NAMALWA (cell line): ENCODE measurements at regions not wholly inside any gene's neighbourhood (a gene's known extent, or its start where the extent isn't known, plus 50 kb on each side); places are given as distances from the start of the nearest gene placed in this dataset.
A peak's percentile ranks its signal among the peaks of the same experiment; 100 is the strongest.

Source experiments
- DNase-seq: peaks from one replicate; pipeline ENCODE4 v3.0.0-alpha.2; 2015; ENCODE audit warnings: low spot score

DNA sequence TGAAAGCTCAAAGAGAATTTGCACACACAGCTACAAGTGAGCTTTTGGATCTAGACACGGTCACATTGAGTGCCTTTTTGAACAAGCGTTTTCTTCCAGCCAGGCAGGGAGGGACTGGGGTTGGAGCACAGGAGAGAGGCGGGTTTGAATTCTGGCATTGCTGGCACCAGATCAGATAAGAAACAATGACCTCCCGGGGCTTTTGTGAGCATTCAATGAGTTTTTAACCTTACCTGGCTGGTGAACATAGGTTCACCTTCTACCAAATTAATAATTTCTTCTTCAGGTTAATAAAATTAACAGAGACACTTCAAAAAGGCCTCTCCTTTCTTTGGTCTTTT, 312.9 kb upstream of the MSX2 start:
- DNase-seq = no peak

DNA sequence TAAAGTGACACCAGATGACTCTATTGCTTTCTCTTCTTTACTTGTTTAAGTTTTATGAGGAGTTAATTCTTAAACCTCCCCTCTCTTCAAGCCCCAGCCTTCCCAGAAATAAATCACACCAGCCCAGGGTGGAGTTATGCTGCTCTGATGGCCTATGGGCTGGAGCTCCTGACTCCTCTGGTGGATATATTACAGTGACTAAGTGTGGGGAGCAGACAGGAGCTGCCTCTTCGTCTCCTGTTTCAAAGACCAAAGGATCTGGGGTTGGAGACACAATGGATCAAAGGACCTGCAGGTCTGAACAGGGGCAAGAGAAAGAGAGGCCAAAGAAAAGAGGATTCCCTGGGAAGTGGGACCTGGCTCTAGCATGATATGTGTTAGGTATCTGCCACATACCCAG, 312.0 kb upstream of the MSX2 start:
- no peak for DNase-seq

DNA sequence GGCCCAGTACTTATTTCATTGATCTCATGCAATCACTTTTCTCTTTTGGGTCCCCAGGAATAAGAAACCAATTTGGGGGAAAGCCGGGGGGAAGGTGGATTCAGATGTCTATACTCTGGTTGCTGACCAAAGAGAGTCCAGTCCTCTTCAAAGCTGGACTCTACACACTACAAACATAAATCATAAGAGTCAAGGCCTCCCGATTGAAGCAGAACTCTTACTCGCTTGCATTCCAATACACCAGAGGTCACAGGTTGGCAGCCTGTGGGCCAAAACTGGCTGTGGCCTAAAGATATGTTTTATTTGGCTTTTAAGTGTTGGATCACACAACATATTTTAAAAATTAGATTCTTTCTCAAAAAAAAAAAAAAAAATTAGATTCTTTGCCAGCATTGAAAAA, 311.4 kb upstream of the MSX2 start:
- DNase-seq = no peak

DNA sequence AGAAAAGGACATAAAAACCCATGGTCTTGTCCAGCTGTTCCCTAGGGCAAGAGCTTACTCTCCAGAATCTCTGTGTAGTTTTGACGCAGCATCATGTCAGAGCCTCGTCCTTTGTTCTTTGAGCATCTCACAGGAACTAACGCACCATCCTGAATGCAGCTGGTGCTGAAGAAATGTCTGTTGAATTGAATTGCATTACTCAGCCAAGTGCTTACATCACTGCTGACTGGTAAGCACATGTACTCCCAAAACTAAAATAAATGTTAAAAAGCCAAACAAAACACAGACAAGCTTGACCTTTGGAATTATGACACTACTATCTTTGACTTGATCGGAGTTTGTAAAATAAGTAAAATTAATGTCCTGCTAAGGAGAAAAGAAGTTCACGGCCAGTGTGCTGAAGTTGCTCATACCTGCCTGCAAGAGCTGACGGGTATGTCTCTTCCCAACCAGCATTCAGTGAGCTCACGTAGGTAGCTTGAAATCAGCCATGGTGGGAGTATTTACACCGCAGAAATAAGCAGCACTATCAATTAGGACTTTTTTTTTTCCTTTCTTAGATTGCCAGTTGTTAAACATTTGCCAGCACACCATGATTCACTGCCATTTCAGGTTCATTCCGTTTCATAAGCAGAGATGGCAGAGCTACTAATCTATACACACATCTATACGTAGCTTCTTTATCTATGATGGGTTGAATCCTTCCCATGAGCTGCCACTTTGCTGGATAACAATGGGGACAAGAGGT, 310.6 kb upstream of the MSX2 start:
- DNase-seq = no peak

DNA sequence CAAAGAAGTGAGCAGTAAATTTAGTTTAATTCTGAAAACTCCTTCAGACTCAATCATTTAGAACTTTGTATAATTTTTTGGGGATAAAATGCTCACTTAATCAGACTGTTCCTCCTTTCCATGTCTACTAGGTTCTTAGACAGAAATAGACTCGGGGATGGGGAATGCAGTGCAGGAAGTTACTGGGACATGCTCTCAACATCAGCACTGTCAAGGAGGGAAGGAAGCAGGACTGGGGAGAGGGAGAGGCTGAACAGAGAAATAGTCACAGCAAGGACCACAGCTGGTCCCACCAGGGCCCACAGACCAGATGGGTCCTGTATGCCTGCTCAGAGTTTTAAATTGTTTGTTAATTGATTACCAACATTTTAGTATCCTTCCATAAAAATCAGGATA, 310.1 kb upstream of the MSX2 start:
- DNase-seq = no peak

DNA sequence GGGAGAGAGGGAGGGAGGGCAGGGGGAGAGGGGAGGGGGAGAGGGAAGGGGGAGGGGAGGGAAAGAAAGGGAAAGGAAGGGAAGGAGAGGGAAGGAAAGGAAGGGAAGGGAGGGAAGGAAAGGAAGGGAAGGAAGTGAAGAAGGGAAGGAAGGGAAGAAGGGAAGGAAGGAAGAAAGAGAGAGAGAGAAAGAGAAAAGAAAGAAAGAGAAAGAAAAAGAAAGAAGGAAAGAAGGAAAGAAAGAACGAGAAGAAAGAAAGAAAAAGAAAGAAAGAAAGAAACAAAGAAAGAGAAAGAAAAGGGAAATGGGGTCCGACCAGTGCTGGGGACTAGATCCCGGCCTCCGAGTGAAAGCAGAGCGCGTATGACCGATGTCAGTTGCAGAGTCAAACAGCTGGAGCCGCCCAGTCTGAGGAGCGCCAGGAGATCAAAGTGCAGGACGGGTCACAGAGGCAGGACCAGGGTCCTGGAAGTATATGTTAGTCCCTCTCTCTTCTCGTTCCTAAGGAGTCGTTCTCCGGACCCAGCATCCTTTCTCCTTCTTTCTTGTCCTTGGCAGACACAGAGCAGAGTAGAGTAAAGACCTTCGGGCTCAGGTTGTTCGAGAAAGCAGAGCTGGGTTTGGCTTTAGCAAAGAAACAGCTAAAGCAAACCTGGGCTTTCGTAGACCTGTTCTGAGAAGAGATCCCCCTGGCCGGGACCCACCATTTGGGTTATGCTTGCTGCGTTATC, 305.4 kb upstream of the MSX2 start:
- DNase-seq = no peak

DNA sequence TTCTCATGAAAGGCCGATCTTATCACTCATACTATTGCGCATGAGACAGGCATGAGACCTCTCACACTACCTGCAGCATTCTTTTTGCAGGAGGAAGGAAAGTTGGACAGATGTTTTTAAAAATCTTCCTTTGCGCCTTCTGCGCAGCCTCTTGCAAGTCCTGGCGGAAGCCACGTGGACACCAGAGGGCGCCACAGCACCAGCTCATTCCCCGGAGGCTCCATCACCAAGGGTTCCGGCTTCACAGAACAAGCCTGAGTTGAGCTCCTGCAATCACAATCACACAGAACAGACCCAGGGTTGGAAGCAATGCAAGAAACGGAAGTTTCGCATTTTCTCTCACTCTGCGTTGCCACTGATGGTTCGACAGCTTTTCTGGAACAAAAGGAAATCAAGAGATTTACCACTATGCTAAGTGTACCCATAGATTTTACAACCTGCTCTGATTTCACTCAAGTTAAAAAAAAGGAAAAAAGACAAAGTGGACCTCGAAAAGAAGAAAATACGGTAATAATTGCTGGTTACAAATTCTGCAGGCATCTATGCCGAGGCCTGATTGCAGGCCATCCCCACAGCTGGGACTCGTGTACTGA, 304.7 kb upstream of the MSX2 start:
- DNase-seq = peak; percentile 76

DNA sequence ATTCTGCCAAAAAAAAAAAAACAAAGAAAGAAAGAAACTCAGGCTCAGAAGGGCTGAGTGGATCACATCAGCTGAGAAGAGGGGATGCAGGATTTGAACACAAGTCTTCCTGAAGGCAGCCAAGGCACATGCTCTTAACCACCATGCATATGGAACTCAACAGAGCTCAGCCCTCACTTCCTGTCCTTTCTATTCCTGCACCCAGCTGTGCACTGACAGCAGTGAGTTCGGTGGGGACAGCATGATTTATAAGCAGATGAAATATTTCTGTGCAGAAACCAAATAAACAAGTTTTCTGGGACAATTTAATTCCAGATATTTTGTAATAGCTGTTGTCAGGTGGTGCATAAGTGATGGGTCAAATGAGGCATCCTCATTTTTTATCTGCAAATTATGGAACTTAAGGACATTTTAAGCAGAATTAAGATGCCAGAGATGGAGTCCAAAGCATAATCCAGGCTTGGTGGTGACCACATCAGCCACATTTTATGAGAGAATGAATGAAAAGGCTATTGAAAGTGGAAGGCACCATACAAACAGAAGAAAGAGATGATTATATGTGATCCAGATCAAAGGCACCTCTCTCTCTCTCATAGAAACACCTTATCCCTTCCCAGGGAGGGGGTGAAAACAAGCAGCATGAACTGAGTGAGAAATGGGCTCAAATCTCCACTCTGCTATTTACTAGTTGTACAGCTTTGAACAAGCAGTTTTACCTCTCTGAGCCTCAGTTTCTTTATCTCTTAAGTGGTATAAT, 303.6 kb upstream of the MSX2 start:
- no peak for DNase-seq

DNA sequence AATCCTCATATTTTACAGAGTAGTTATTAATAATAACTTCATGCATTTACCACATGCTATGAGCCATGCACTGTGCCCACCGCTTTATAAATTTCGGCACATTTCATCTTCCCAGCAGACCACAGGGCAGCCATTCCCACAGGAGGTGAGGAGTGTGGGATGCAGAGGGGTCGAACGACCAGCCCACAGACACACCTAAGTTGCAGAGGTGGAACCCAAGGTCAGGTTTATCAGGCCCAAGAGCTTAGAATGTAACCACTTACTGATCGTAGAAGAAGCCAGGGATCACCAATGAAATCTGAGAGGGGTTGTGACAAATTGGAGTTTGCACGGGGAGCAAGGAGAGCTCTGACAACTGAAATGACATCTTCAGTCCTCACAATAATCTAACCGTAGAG, 303.0 kb upstream of the MSX2 start:
- DNase-seq = no peak

DNA sequence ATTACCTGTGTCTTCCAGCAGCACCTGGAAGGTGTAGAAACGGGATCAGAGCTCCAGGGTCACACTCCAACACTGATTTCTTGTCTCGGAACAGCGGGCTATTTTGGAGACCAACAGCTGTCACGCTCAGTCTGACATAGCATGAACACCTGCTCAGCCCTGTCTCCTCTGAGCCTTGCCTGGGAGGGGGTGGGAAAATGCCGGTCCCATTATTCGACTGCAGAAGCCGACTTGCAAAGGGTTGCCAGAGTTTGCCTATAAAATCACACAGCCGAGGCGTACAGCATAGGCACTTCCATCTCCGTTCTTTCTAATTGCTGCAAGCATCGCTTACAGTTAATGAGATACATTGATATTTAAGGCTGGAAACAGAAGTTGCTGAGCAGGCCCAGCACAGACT, 300.8 kb upstream of the MSX2 start:
- DNase-seq = no peak

DNA sequence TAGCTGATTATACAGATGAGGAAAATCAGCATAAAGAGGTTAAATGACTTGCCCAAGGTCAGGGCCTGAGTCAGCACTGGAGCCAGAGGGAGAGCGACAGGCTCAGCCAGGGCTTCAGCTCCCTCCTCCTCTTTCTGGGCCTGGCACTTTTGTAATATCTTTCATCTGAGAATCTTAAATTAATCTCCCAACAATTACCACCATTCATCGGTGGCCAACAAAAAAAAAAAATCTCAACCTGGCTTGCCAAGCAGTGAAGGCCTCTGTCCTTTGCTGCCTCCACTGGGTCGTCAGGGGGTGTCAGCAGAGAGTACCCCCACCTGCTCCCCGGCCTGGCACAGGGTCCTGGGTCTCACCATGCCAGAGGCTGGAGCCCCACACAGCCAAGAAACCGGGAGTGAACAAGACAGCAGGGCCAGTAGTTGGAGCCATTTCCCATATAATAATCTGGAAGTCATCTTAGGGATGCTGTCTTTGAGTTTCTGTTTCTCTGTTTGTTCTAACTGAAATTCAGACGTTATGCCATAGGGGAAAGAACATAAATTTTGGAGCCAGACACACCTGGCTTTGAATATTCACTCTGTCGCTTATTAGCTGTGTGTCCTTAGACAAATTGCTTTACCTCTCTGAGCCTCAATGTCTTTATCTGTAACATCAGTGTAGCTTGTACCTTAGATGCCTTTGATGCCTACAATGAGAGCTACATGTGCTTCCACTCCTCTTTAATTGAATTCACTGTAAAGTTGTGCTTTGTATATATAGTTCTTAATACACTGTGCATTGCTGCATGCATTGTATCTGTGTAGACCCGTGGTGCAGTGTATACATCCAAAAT, 299.9 kb upstream of the MSX2 start:
- no peak for DNase-seq

DNA sequence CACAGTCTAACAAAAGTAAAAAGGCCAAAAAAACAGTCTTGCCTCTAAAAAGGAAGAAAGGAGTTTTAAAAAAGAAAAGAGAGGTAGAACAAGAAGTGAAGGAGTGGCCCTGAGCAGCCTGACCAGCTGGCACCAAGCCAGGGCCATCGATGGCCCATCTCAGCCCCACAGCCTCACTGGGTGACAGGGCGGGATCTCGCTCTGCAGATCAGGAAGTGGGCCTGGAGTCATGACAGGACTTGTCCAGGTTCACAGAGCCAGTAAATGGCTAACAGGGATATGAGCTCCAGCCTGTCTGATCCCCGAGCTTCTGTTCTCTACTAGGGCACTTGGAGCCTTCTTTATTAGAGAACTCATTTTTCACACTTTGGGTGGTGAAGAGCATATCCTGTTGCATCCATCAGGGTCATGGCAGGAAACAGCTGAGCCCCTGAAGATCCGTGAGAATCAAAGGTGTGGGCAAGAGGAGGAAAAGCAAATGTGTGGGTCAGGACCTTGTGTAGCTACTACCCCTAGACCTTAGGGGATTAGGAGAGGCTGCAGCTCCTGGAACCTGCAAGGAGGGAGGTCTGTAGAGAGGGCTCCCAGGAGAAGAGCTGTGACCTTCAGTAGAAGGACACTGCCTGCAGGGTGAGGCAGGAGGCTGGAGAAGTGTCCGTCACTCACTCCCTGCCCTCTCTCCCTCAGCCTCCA, 299.0 kb upstream of the MSX2 start:
- no peak for DNase-seq

DNA sequence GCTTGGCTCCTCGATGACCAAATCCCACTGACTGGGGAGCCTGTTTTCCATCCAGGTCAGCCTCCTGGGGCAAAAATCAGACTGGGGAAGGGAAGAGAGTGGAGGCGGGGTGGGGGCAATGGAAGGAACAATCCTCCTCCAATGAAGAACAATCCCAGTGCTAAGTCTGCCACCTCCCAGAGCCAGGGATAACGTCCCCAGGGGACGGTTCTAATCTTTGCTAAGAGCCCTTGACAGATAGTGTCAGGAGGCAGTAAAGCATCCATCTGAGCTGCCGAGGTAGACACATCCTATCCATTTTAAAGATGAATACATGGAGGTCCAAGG, 298.5 kb upstream of the MSX2 start:
- no peak for DNase-seq

DNA sequence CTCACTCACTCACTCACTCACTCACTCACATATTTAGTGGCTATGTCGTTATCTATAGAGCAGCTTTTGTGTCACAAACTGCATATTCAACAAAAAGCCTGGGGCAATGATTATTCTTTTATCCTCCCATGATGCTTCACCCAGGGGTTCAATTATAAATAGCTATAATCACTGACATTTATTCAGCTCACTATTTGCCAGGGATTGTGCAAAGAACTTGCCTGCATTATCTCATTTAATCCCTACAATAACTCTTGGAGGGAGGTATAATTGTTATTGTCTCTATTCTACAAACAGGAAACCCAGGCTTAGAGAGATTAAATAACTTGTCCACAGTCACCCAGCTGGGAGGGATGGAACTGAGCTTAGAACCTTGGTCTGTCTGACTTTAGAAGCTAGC, 298.0 kb upstream of the MSX2 start:
- no peak for DNase-seq

DNA sequence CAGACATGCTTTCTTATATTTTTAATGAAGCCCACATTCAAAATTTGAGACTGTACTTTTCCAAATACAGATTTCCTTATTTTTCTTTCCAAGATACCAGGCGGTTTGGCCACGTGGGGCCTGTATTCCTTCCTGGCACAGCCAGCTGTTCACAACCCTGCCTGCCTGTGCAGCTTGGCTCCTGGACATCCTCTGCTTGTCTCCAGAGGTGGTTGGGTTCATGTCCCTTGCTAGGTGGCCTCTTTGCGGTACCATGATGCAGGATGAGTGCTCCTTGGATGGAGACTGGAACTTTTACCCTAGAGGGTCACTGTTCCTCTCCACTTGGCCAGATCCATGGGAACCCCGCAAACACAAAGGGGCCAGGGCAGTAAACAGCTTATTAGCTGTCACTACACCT, 297.5 kb upstream of the MSX2 start:
- no peak for DNase-seq

DNA sequence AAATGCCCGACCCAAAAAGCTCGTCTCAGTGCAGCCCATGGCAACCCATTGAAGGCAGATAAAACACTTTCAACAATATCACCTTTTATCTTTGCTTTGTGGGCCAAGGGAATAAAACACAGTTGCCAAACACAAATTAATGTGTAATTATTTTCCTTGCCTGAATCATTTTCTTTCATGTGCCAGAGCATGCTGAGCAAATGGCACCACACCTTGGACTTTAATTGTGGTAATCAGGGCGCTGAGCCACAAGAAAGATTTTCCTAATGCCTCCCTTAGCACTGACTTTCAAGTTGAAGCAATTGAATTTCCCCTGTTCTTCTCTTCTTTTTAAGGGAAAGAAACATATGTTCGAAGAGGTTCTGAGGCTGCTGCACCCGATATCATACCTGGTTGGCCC, 297.1 kb upstream of the MSX2 start:
- DNase-seq = no peak

DNA sequence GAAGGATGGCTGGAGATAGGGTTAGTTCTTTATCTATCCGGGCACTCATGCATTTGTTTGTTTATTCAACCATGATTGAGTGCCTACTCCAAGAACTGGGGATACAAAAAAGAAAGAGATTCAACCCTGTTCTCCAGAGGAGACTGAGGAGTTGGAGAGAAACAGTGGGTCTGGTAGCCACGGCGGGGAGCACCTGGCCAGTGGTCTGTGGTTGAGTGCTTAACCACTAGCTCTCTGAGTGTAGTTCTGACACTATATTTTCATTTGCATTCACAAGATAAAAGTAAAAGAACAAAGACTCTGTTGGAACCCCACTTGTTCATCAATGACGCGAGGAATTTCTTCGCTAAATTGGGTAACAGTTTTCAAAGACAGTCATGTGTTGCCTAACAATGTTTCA, 295.5 kb upstream of the MSX2 start:
- no peak for DNase-seq

DNA sequence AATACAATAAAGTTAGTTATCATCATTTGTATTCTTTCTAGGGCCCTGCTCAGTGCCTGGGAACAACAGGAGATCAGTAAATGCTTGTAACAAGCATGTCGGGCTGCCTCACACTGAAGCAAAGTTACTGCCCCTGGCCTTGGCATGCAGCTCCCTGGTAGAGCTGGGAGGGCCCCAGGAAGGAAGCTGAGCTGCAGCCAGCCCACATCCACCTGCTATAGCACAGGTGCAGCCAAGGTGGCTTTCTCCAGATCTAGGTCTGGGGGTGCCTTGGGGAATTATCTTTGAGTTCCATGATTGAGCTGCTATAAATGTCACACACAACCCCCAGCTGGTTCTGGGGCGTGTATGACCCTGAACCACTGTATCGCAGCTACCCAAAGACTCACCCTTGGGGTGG, 293.4 kb upstream of the MSX2 start:
- no peak for DNase-seq

DNA sequence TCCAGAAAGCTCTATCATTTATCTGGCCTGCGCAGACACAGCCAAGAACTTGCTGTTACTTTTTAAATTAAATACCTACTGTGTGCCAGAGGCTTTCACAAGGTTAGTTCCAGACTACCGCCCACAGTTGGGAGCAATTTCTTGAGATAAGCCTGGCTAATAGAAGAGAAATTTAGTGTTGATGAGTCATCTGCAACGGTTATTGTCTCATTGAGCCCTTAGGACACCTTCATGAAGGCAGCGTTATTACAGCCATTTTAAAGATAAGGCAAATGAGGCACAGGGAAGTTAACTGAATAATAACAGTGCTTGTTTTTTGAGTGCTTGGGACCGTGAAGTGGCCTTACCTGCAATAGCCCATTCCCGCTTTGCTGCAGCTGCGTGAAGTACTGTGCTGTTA, 292.9 kb upstream of the MSX2 start:
- no peak for DNase-seq

DNA sequence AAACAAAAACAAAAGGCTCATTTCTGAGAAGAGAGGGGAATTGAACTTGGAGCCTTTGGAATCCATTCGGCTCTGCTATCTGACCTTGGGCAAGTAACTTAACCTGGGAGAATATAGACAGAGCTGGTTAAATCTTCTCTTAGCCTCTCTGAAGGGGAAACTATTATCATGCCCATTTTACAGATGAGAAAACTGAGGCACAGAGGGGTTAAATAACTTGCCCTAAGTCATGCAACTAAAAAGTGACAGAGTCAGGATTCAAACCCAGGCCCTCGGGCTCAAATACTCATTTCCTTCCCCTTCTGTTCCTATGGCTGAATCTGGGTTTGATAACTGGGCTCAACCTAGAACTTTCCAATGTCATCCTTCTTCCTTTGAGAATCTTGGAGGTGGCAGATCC, 291.3 kb upstream of the MSX2 start:
- no peak for DNase-seq

DNA sequence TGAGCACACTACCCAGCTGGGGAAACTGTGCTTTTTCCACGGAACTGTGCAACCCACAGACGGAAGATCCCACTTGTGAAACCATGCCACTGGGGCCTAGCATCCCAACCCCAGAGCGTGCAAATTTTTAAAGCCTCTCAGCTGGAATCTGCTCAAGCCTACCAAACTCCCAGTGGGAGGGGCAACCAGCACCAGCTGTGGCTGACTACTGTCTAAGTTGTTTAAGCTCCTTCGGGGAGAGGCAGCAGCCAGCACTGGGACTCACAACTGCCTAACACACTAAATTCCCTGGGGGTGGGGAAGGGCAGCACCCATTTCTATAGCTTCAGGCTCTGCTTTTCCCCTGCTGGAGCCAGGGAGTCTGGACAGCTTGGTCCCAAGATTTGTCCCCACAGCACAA, 287.6 kb upstream of the MSX2 start:
- no peak for DNase-seq
